Neutrophil (primary cell): ENCODE measurements at regions not wholly inside any gene's neighbourhood (a gene's known extent, or its start where the extent isn't known, plus 50 kb on each side); places are given as distances from the start of the nearest gene placed in this dataset.
"Not testable (repeated sequence)": the region's sequence is repeated elsewhere in the genome, so short reads cannot be mapped to it uniquely, and the experiment has no call there.

Experiments
- H3K27ac ChIP-seq: fragments of 200-600 bp; sonication (generic); 2 replicates; pipeline ENCODE4 v1.5.1; 2016; ENCODE audit warnings: mild to moderate bottlenecking, moderate library complexity
- H3K27me3 ChIP-seq: fragments of 200-600 bp; sonication (generic); 2 replicates; pipeline ENCODE4 v1.6.0; 2016; ENCODE audit warnings: mild to moderate bottlenecking
- H3K36me3 ChIP-seq: fragments of 200-600 bp; sonication (generic); 2 replicates; pipeline ENCODE4 v1.5.1; 2017
- H3K4me1 ChIP-seq, 2 experiments: fragments of 200-600 bp in 1 of 2; sonication (generic) in 1 of 2; 1 replicate in 1 of 2; 2 replicates in 1 of 2; pipeline versions ENCODE4 v1.5.1 to v1.6.1; 2013 to 2016; ENCODE audit warnings: low read depth in 1 of 2, low read length in 1 of 2, mild to moderate bottlenecking in 1 of 2, moderate library complexity in 1 of 2; ENCODE audit not compliant: control insufficient read depth in 1 of 2, insufficient read depth in 1 of 2
- H3K4me3 ChIP-seq, 2 experiments: fragments of 200-600 bp in 1 of 2; sonication (generic) in 1 of 2; 1 replicate in 1 of 2; 2 replicates in 1 of 2; pipeline ENCODE4 v1.5.1; 2013 to 2016; ENCODE audit warnings: low read depth in 1 of 2, low read length in 1 of 2, mild to moderate bottlenecking in 1 of 2, moderate library complexity in 1 of 2
- H3K9me3 ChIP-seq: fragments of 200-600 bp; sonication (generic); 2 replicates; pipeline ENCODE4 v1.5.1; 2016
- CTCF ChIP-seq: fragments of 200-600 bp; sonication (generic); IDR thresholded peaks from 2 replicates; pipeline ENCODE4 v1.5.1; 2016; ENCODE audit warnings: antibody characterized with exemption

- no peak overlapping the region for H3K4me3 ChIP-seq
- H3K9me3 ChIP-seq = no peaks in the 10 kb centered on the region
- TF ChIP-seq CTCF = no peak
- H3K4me1 ChIP-seq = no peaks in the 10 kb centered on the region
- no peaks in the 10 kb centered on the region for H3K27me3 ChIP-seq
- H3K36me3 ChIP-seq = no peaks in the 10 kb centered on the region
- no peak overlapping the region for H3K27ac ChIP-seq
Measured at GRCh38 chr16:47865337-47865855, 290.4 kb downstream of the ABCC12 start.

GRCh38 chr16:47864262-47864661 lies 291.5 kb downstream of the ABCC12 start:
- not testable (repeated sequence) for H3K4me1 ChIP-seq, H3K27me3 ChIP-seq, H3K9me3 ChIP-seq, H3K27ac ChIP-seq, H3K36me3 ChIP-seq, H3K4me3 ChIP-seq

- no peak overlapping the region for H3K4me3 ChIP-seq
- H3K27me3 ChIP-seq = no peaks in the 10 kb centered on the region
- no peak for TF ChIP-seq CTCF
- H3K27ac ChIP-seq = no peak overlapping the region
- no peaks in the 10 kb centered on the region for H3K9me3 ChIP-seq
- H3K36me3 ChIP-seq = no peaks in the 10 kb centered on the region
- H3K4me1 ChIP-seq = no peaks in the 10 kb centered on the region
Measured at GRCh38 chr16:47861999-47862398, 293.8 kb downstream of the ABCC12 start.

GRCh38 chr16:47858333-47858982 lies 297.3 kb downstream of the ABCC12 start:
- Histone ChIP-seq H3K4me3 (no peak overlapping the region), H3K27ac (no peak overlapping the region), H3K27me3 (no peaks in the 10 kb centered on the region), H3K4me1 (no peaks in the 10 kb centered on the region), H3K36me3 (no peaks in the 10 kb centered on the region), H3K9me3 (no peaks in the 10 kb centered on the region)
- TF ChIP-seq CTCF = no peak

- Histone ChIP-seq H3K27ac (no peak overlapping the region), H3K4me1 (no peaks in the 10 kb centered on the region), H3K27me3 (no peaks in the 10 kb centered on the region), H3K4me3 (no peak overlapping the region), H3K36me3 (no peaks in the 10 kb centered on the region), H3K9me3 (no peaks in the 10 kb centered on the region)
- no peak for TF ChIP-seq CTCF
Measured at GRCh38 chr16:47855431-47855830, 300.4 kb downstream of the ABCC12 start.

GRCh38 chr16:47854737-47855136 lies 301.1 kb downstream of the ABCC12 start:
- Histone ChIP-seq H3K36me3 (no peaks in the 10 kb centered on the region), H3K27ac (no peak overlapping the region), H3K9me3 (no peaks in the 10 kb centered on the region), H3K4me3 (no peak overlapping the region), H3K27me3 (no peaks in the 10 kb centered on the region), H3K4me1 (no peaks in the 10 kb centered on the region)
- TF ChIP-seq CTCF = no peak
